NCI-H82 treated with DMSO at 0.1 percent for 48 hours (cell line): ENCODE measurements at regions not wholly inside any gene's neighbourhood (a gene's known extent, or its start where the extent isn't known, plus 50 kb on each side); places are given as distances from the start of the nearest gene placed in this dataset.

ENCODE experiments used
- DNase-seq: peaks from one replicate; lab custom pipeline; 2025; ENCODE audit not compliant: unreplicated experiment; lab: John Stamatoyannopoulos, UW

GRCh38 chr7:144997512-144997911, 161.7 kb upstream of the TPK1 start:
- DNase-seq: no peak

- no peak for DNase-seq
These were observed 159.6 kb upstream of the TPK1 start for GRCh38 chr7:144995495-144995894.

DNA sequence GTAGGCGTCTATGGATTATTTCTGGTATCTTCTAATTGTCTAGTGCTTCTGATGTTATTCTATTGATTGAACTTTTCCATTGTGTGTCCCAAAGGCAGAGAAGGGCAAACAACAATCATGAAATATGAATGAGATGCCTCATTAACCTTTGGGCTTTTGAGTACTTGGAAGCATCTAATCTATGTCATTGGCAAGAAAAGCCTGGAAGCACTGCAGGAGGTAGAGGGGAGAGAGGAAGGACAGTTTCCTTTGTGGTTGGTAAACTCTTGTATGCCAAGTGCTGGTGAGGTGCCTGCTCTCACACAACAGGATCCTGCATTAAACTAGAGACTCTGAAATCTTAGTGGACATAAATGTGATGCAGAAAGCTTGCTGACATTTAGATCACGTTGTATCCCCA, 155.2 kb upstream of the TPK1 start:
- no peak for DNase-seq

DNA sequence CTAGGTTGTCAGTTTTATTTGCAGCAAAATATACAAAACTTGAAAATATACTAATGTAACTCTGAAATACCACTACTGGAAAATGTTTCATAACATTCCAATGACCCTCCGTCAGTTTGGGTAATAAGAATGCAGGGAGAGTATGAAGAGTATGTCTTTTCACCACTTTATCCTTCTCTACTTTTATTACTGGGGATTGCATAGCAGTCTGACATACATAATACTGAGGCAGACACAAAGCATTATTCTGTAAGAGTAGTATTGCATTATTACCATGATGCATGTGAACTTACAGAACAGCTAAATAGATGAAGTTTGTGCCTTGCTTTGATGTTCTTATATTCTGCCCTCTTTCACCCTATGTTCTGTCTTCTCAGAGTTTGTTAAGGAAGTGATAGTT, 151.8 kb upstream of the TPK1 start:
- no peak for DNase-seq

GRCh38 chr7:144982133-144982532, 146.3 kb upstream of the TPK1 start:
- DNase-seq: no peak

GRCh38 chr7:144975882-144976281, 140.0 kb upstream of the TPK1 start:
- no peak for DNase-seq

DNA sequence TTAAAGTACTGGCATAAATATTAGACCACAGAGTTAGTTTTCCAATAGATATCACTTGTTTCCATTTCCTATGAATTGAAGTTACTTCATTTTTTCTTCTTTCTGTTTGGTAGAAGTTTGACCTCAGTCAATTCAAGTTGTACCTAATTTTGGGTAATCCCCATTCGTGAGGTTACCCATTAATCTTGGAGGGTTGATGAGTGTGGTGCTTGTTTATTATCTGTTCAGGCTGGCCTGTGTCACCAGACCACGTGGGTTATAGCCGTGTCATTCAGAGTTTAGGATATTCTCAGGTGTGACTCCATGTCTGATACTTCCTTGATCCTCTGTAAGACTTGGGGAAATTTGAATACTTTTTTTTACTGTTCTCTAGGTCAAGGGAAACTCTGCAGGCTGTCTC, 133.9 kb upstream of the TPK1 start:
- no peak for DNase-seq

DNA sequence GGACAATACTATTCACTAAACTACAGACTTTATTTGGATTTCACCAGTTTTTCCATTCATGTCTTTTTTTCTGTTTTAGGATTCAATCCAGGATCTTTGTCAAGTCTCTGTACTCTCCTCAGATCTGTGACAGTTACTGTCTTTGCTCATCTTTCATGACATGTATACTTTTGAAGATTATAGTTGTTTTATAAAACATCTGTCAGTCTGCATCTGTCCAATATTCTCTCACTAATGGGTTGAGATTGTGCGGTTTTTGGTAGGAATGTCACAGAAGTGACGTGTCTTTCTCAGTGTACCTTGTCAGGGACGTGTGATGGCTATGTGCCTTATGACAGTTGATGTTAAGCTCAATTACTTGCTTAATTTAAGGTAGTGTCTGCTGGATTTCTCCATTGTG, 124.9 kb upstream of the TPK1 start:
- DNase-seq: no peak

- DNase-seq: no peak
These were observed 122.1 kb upstream of the TPK1 start for GRCh38 chr7:144957998-144958397.

GRCh38 chr7:144955422-144955821, 119.6 kb upstream of the TPK1 start:
- DNase-seq: no peak

- DNase-seq: no peak
These were observed 105.3 kb upstream of the TPK1 start for GRCh38 chr7:144941127-144941526.

GRCh38 chr7:144937199-144937598, 101.3 kb upstream of the TPK1 start:
- DNase-seq: no peak

- no peak for DNase-seq
These were observed 100.5 kb upstream of the TPK1 start for GRCh38 chr7:144936314-144936713.

GRCh38 chr7:144910411-144910810, 74.6 kb upstream of the TPK1 start:
- no peak for DNase-seq

DNA sequence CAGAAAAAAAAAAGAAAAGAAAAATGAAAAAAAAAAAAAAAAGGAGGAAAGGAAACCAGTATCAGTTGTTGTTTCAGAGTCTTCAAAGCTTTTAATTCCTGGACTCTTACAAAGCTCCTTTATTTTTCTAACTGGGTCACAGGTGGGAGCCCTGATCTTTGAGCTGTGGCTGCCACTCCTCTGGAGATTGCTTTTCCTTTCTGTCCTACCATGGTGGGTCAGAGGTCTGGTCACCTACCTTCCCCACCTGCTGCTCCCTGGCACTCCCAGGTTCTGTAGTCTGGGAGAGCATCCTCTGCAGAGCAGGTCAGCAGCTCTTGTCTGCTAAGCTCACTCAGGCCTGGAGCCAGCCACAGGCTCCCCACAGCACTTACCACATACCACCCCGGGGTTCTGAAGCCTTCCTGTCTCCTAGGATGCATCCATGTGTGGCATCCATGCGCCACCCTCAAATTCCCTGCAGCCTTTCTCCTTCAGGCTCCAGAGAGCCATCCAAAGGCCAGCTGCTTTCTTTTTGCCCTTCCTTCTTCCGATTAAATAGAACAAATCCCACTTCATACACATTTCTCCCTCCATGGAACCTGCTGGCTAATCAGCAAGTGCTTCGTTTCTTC, 73.2 kb upstream of the TPK1 start:
- no peak for DNase-seq

DNA sequence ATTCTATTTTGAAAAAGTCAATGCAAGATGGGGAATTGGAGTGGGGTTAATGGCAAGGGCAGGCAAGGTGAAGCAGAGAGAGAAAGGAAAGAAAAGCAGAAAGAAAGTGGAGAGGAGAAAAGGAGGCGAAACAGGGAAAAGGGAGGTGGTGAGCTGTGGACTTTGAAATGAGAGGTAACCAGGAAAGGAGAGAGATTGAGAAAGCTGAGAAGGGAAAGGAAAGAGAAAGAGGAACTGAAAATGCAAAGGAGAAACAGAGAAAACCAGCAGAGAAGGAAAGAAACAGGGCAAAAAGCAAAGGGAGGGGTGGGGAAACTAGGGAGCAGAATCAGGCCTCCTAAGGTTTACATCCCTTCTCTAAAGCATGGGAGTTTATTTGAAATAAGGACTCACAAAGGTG, 72.5 kb upstream of the TPK1 start:
- DNase-seq: no peak

- DNase-seq: no peak
These were observed 71.7 kb upstream of the TPK1 start for GRCh38 chr7:144907577-144907976.

- no peak for DNase-seq
These were observed 67.3 kb upstream of the TPK1 start for GRCh38 chr7:144903201-144903600.

DNA sequence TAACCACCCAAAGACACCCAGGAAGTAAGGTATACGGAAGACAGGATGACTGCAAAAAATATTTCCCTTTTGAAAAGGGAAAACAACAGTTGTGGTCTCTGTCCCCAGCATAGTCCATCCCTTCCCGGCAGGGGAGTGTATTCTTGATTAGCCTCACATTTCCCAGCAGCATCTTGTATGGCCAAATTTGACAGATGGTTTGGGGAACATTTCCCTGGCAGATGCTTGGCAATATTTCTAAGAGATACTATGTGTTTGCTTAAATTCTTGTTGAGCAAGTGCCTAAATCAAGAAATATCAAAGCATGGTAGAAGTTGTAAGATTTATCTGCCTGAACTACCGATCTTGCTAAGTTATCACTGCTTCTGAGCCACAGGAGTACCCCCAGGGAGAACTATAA, 56.9 kb upstream of the TPK1 start:
- no peak for DNase-seq
